GM19043 (cell line): ENCODE measurements at regions not wholly inside any gene's neighbourhood (a gene's known extent, or its start where the extent isn't known, plus 50 kb on each side); places are given as distances from the start of the nearest gene placed in this dataset.
"Not testable (repeated sequence)": the region's sequence is repeated elsewhere in the genome, so short reads cannot be mapped to it uniquely, and the experiment has no call there.

ENCODE experiments used
- ATAC-seq: cut with Tn5 transposase; IDR thresholded peaks from one replicate; pipeline ENCODE4 v1.9.1; 2021; ENCODE audit warnings: low read depth; ENCODE audit not compliant: unreplicated experiment

- ATAC-seq = no peak
Measured at GRCh38 chr18:45335282-45336043, 279.8 kb upstream of the SLC14A2 start.

GRCh38 chr18:45336448-45336847 is 278.8 kb upstream of the SLC14A2 start:
- no peak for ATAC-seq

GRCh38 chr18:45337477-45337876 is 277.8 kb upstream of the SLC14A2 start:
- no peak for ATAC-seq

GRCh38 chr18:45339810-45340550 is 275.3 kb upstream of the SLC14A2 start:
- ATAC-seq = no peak

- ATAC-seq = no peak
Measured at GRCh38 chr18:45340884-45341283, 274.4 kb upstream of the SLC14A2 start.

- no peak for ATAC-seq
Measured at GRCh38 chr18:45341454-45341853, 273.8 kb upstream of the SLC14A2 start.

GRCh38 chr18:45342166-45342565 is 273.1 kb upstream of the SLC14A2 start:
- ATAC-seq = no peak

- no peak for ATAC-seq
Measured at GRCh38 chr18:45342653-45343052, 272.6 kb upstream of the SLC14A2 start.

- no peak for ATAC-seq
Measured at GRCh38 chr18:45343365-45343764, 271.9 kb upstream of the SLC14A2 start.

- ATAC-seq = not testable (repeated sequence)
Measured at GRCh38 chr18:45344680-45345079, 270.6 kb upstream of the SLC14A2 start.

GRCh38 chr18:45349019-45349418 is 266.3 kb upstream of the SLC14A2 start:
- ATAC-seq = no peak

- no peak for ATAC-seq
Measured at GRCh38 chr18:45349467-45349866, 265.8 kb upstream of the SLC14A2 start.

- ATAC-seq = no peak
Measured at GRCh38 chr18:45350404-45351156, 264.7 kb upstream of the SLC14A2 start.

- ATAC-seq = no peak
Measured at GRCh38 chr18:45352874-45353273, 262.4 kb upstream of the SLC14A2 start.

- no peak for ATAC-seq
Measured at GRCh38 chr18:45353530-45353929, 261.7 kb upstream of the SLC14A2 start.

GRCh38 chr18:45355944-45356520 is 259.2 kb upstream of the SLC14A2 start:
- ATAC-seq = no peak

GRCh38 chr18:45357686-45358470 is 257.4 kb upstream of the SLC14A2 start:
- ATAC-seq = no peak

GRCh38 chr18:45359275-45360009 is 255.8 kb upstream of the SLC14A2 start:
- no peak for ATAC-seq

GRCh38 chr18:45361125-45361851 is 254.0 kb upstream of the SLC14A2 start:
- no peak for ATAC-seq
